HG03175 (cell line): ENCODE measurements at regions not wholly inside any gene's neighbourhood (a gene's known extent, or its start where the extent isn't known, plus 50 kb on each side); places are given as distances from the start of the nearest gene placed in this dataset.
"Not testable (repeated sequence)": the region's sequence is repeated elsewhere in the genome, so short reads cannot be mapped to it uniquely, and the experiment has no call there.

Source experiments
- ATAC-seq: cut with Tn5 transposase; IDR thresholded peaks from one replicate; pipeline ENCODE4 v1.9.1; 2021; ENCODE audit warnings: mild to moderate bottlenecking, moderate library complexity; ENCODE audit not compliant: unreplicated experiment

DNA sequence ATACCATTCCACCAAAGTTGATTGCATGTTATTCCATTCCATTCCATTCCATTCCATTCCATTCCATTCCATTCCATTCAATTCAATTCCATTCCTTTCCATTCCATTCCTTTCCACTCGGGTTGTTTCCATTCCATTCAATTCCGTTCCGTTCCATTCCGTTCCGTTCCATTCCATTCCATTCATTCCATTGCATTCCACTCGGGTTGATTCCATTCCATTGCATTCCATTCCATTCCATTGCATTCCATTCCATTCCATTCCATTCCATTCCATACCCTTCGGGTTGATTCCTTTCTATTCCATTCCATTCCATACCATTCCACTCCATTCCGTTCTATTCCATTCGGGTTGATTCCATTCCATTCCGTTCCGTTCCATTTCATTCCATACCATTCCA lies 166.9 kb downstream of the CWH43 start:
- ATAC-seq: peak; percentile 27

DNA sequence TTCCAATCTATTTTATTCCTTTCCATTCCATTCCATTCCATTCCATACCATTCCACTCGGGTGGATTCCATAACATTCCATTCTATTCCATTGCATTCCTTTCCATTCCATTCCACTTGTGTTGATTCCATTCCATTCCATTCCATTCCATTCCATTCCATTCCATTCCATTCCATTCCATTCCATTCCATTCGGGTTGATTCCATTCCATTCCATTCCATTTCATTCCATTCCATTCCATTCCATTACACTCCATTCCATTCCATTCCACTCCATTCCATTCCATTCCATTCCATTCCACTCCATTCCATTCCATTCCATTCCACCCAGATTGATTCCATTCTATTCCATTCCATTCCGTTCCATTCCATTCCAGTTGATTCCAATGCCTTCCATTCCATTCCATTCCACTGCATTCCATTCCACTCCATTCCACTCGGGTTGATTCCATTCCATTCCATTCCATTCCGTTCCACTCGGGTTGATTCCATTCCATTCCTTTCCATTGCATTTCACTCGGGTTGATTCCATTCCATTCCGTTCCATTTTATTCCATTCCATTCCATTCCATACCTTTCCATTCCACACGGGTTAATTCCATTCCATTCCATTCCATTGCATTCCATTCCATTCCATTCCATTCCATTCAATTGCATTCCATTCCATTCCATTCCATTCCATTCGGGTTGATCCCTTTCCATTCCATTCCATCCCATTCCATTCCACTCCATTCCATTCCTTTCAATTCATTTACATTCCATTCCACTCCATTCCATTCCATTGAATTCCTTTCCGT lies 168.4 kb downstream of the CWH43 start:
- peak; percentile 67 for ATAC-seq

DNA sequence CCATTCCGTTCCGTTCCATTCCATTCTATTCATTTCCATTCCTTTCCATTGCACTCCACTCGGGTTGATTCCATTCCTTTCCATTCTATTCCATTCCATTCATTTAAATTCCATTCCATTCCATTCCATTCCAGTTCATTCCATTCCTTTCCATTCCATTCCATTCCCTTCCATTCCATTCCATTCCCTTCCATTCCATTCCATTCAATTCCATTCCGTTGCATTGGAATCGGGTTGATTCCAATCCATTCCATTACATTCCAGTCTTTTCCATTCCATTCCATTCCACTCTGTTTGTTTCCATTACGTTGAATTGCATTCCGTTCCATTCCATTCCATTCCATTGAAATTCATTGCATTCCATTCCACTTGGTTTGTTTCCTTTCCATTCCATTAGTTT lies 169.2 kb downstream of the CWH43 start:
- not testable (repeated sequence) for ATAC-seq

DNA sequence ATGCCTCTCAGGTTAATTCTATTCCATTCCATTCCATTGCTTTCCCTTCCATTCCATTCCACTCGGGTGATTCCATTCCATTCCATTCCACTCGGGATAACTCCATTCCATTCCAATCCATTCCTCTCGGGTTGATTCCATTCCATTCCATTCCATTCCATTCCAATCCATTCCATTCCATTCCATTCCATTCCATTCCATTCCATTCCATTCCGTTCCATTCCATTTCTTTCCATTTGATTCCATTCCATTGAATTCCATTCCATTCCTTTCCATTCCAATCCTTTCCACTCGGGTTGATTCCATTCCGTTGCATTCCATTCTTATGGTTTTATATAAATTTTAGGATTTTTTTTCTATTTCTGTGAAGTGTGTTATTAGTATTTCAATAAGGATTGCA lies 170.2 kb downstream of the CWH43 start:
- not testable (repeated sequence) for ATAC-seq

DNA sequence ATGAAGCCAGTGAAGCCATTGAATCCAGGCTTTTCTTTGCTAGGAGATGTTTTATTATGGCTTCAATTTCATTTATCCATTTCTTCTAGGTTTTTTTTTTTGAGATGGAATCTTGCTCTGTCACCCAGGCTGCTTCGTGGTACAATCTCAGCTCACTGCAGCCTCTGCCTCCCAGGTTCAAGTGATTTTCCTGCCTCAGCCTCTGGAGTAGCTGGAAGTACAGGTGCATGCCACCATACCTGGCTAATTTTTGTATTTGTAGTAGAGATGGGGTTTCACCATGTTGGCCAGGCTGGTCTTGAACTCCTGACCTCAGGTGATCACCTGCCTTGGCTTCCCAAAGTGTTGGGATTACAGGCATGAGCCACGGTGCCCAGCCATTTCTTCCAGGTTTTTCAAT lies 171.6 kb downstream of the CWH43 start:
- not testable (repeated sequence) for ATAC-seq

DNA sequence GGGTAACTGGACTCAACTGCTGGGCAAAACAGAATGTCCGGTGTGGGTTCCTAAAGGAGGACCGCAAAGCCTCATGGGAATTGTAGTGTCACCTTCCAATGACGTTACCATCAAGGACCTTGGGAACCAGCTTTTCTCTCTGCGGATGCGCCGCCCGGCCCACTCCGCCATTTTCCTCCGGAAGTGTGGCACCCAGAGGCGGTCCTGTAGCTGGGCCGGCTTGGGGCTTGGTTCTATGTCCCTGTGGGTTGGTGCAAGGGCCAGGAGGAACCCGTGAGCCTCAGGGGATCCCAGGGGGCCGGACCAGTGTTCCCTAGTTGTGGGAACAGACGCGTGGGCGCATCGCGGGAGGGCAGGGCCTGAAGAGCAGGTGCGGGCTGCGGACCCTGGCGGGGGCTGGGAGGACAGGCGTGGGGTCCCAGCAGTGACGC lies 175.1 kb downstream of the CWH43 start:
- not testable (repeated sequence) for ATAC-seq

DNA sequence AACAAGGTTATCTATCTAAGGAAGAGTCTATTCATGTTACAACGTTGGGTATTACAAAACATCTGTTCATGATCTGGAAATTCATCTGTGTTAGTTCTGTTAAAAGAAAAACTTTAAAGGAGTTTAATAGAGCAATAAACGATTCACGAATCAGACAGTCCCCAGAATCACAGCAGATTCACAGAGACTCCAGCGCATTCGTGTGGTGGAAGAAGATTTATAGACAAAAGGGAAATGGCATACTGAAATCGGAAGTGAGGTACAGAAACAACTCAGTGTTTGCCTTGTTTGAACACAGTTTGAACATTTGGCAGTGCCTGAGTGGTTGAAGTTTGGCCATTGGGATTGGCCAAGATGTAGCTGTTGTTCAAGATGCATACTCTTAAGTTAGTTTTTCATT lies 178.8 kb downstream of the CWH43 start:
- not testable (repeated sequence) for ATAC-seq

DNA sequence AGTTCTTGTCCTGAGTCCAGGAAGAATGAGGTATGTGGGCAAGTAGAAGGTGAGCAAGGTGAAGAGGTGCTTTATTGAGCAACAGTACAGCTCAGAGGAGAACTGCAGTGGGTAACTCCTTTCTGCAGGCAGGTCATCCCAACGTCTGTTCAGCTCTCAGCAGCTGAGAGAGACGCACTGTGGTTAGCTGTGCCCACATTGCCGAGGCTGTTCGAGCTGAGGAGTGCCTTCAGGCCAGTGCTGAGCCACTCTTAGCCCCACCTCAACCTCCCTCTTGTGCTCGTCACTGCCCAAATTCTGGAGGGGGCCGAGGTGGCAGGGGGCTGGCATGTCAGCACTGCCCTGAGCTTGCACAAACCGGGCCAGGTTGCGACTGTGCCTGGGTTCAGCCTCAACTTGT lies 191.8 kb downstream of the CWH43 start:
- not testable (repeated sequence) for ATAC-seq

DNA sequence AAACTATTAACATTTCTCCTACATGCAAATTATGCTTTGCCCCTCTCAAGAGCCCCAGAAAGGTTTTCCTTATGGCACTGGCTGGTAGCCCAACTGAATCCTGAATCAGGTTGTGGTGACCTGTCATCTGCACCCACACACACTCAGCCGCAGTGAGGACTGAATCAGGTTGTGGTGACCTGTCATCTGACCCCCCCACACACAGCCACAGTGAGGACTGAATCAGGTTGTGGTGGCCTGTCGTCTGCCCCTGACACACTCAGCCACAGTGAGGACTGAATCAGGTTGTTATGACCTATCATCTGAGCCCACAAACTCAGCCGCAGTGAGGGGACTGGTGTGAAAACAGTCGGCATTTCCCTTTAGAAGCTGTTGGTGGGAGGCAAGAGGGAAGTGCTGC lies 195.0 kb downstream of the CWH43 start:
- not testable (repeated sequence) for ATAC-seq

DNA sequence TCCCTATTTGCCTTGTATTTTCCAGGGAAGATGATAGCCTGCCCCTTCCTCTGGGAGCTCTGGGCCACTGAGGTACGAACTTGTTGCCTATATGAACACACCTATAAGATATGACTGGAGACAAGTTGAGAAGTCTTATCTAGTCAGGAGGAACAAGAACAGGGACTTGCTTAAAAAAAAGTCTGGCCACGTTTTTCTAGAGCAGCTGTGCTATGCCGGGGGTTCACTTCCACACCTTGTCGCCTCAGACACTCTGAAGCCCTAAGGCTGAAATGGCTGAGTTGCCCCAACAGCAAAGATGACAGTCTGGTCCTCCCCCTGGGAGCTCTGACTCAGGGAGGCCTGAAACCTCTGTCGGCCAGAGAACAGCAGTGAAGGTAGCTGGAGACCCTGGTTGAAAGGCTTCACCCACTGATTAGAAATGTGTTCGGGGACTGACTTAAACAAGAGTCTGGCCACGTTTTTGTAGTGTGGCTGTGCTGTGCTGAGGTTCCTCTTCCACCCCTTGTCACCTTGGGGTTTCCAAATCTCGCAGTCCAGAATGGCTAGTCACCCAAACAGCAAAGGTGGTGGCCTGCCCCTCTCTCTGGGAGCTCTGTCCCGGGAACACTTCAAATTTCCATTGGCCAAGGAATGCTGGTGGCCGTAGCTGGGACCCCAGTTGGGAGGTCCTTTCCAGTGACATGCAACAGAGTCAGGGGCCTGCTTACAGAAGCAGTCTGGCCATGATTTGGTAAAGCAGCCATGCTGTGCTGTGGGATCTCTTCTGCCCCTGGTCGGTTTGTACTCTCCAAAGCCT lies 225.5 kb downstream of the CWH43 start:
- not testable (repeated sequence) for ATAC-seq

DNA sequence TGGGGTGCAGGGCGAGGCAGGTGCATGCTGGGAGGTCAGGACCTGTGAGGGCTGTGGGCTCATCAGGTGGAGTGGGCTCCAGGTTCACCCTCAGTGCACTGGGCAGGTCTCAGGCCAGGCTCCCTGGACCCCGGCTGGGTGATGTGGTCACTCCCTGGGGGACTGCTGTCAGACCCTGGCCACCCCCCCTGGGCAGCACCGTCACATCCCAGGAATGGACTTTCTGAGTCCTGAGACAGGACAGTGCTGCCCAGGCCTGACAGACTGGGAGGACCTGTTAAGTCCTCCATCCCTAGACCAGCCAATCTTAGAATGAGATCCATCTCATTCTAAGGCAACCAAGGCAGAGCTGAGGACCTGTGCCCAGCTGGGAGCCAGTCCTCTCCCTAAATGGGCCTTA lies 227.2 kb downstream of the CWH43 start:
- not testable (repeated sequence) for ATAC-seq

DNA sequence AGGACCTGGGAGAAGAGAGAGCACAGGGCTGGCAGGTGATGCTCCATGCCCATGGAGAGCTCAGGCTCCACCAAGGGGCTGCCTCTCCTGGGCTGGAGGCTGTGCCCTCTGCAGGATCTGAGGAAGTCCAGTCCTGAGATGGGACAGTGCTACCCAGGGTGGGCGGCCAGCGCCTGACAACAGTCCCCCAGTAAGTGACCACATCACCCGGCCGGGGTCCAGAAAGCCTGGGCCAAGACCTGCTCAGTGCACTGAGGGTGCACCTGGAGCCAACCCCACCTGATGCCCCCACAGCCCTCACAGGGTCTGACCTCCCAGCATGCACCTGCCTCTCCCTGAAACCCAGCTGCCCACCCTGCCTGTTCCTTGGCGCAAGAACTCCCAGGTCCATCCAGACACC lies 227.7 kb downstream of the CWH43 start:
- not testable (repeated sequence) for ATAC-seq

DNA sequence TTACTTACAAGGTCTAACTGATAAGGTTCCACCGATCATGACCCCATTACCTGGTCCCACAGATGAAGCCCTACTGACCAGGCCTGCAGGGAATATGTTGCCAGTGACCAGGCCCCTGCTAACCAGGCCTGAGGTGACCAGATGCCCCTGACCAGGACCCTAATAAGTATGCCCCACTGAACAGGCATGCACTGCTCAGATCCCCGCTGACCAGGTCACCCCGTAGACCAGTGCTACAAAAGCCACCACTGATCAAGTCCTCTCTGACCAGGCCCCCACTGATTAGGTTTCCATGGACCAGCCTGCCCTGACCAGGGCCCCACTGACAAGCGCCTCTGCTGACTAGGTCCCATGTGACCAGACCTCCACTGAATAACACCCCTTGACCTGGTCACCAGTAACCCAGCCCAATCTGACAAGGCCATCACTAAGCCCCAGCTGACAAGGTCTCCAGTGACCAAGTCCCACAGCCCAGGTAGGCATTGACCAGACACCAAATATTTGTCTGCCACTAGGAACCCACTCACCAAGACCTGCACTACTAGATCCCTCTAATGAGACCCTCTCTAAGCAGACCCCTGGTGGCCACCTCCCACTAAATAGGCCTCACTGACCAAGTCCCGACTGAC lies 228.5 kb downstream of the CWH43 start:
- ATAC-seq: not testable (repeated sequence)

DNA sequence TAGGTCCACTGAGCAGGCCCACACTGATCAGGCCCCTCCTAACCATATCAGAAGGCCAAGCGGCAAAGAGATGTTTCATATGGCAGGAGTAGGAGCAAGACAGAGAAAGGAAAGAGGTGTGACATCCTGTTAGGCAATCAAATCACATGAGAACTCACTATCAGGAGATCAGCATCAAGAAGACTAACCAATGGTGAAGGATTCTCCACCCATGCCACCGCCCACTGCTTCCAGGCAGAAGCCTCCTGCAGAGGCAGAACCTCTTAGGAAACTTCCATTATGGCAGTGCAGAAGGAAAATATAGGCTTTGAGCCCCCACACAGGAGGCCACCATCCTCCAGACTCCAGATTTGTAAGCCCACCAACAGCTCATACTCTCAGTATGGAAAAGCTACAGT lies 229.0 kb downstream of the CWH43 start:
- ATAC-seq: not testable (repeated sequence)

DNA sequence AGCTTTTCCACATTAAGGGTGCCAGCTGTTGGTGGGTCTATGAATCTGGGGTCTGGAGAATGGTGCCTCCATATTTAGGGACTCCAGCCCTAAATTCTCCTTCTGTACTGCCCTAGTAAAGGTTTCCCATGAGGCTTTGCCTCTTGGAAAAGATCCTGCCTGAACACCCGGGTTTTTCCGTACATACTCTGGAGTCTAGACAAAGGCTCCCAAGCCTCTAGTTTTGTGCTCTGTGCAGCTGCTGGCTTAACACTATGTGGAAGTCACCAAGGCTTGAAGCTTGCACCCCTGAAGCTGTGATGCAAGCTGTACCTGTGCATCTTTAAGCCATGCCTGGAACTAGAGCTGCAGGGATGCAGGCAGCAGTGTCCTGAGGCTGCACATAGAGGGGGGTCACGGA lies 230.5 kb downstream of the CWH43 start:
- ATAC-seq: not testable (repeated sequence)

DNA sequence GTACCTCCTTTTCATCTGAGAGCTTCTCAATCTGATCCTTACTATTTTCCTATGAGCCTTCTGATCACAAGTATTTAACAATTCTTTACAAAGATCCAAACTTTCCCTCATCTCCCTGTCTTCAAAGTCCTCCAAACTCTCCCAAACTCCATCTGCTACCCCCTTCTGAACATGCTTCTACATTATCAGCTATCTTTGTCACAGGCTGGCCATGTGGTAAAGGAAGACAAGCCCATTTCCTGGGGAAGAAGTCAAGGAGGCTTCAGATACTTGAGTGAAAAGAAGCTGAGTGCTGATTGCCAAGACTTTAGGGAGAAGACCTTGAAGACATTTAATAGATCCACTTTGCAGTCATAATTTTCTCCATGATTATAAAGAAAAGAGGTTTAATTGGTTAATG lies 231.4 kb downstream of the CWH43 start:
- ATAC-seq: no peak

DNA sequence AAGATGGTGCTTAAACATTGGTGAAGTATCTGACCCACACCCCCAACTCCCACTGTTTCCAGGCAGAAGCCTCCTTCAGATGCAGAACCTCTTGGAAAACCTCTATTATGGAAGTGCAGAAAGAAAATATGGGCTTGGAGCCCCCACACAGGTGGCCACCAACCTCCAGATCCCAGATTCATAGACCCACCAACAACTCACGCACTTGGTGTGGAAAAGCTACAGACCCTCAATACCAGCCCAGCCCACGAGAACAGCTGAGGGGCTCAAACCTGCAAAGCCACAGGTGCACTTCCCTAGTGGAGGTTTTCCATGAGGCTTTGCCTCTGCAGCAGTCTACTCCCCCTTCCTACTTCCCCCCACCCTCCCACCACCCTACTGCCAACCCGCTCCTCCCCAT lies 232.0 kb downstream of the CWH43 start:
- ATAC-seq: not testable (repeated sequence)

DNA sequence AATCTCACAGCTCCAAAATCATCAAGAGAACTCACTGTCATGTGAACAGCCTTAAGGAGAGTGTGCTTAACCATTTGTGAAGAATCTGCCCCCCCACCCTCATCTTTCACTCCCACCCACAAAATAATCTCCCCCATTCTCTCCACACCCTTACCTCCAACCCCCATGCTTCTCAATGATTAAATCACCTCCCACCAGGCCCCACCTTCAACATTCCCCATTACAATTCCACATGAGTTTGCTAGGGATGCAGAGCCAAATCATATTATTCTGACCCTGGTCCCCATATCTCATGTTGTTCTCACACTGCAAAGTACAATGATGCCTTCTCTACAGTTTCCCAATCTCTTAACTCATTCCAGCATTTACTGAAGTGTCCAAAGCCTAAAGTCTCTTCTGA lies 232.9 kb downstream of the CWH43 start:
- not testable (repeated sequence) for ATAC-seq

DNA sequence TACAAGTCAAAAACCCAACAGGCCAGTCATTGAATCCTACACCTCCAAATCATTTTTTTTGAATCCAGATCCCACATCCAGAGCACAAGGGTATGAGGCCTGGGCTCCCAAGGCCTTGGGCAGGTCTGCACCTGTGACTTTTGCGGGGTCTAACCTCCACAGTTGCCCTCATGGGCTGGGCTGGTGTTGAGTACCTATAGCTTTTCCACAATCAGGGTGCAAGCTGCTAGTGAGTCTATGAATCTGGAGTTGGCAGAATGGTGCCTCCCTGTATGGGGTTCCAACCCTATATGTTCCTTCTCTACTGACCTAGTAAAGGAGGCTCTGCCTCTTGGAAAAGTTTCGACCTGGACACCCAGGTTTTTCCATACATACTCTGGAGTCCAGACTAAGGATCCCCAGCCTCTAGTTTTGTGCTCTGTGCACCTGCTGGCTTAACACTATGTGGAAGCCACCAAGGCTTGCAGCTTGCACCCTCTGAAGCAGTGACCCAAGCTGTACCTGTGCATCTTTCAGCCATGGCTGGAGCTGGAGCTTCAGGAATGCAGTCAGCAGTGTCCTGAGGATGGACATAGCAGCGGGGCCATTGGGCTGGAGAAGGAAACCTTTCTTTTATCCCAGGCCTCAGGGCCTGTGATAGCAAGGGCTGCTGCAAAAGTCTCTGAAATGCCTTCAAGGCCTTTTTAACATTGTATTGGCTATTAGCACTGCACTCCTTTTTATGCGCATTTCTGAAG lies 233.6 kb downstream of the CWH43 start:
- ATAC-seq: not testable (repeated sequence)

DNA sequence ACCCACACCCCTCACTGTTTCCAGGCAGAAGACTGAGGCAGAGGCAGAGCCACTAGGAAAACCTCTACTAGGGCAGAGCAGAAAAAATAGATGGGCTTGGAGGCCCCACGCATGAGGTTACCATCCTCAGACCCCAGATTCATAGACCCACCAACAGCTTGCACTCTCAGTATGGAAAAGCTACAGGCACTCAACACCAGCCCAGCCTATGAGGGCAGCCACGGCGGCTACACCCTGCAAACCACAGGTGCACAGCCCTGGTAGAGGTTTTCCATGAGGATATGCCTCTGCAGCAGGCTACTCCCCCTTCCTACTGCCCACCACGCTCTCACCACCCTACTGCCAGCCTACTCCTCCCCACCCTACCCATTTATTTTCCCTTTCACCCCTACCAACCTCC lies 235.1 kb downstream of the CWH43 start:
- ATAC-seq: no peak

DNA sequence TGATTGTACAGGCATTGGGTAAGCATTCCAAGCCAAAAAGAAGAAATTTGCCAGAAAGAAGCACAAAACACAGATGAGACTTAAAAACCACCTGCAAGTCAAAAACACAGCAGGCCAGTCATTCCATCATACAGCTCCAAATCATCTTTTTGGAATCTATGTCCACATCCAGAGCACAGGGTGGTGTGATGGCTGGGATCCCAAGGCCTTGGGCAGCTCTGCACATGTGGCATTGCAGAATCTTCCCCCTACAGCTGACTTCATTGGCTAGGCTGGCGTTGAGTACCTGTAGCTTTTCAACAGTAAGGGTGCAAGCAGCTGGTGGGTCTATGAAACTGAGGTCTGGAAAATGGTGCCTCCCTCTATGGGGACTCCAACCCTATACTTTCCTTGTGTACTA lies 236.7 kb downstream of the CWH43 start:
- ATAC-seq: not testable (repeated sequence)
